ENCODE measurements at regions not wholly inside any gene's neighbourhood (a gene's known extent, or its start where the extent isn't known, plus 50 kb on each side); places are given as distances from the start of the nearest gene placed in this dataset.

GRCh38 chr22:47433627-47434026 is 671.2 kb downstream of the TBC1D22A start:
- TF ChIP-seq CTCF (conservative IDR thresholded peaks at IDR 0.05; ENCODE audit: low read depth, low read length), result no peak
- DNase-seq (ENCODE audit: low read depth), result no peak
- H3K4me3 ChIP-seq (ENCODE audit: low read depth, low read length), result no peak overlapping the region

GRCh38 chr22:47432683-47433082 is 670.2 kb downstream of the TBC1D22A start:
- no peak for TF ChIP-seq CTCF (conservative IDR thresholded peaks at IDR 0.05; ENCODE audit: low read depth, low read length)
- DNase-seq (ENCODE audit: low read depth), result no peak
- H3K4me3 ChIP-seq (ENCODE audit: low read depth, low read length), result no peak overlapping the region

- no peak for TF ChIP-seq CTCF (conservative IDR thresholded peaks at IDR 0.05; ENCODE audit: low read depth, low read length)
- DNase-seq (ENCODE audit: low read depth), result no peak
- no peak overlapping the region for H3K4me3 ChIP-seq (ENCODE audit: low read depth, low read length)
Measured at GRCh38 chr22:47423861-47424820, 661.7 kb downstream of the TBC1D22A start.

GRCh38 chr22:47423266-47423665 is 660.8 kb downstream of the TBC1D22A start:
- no peak for DNase-seq (ENCODE audit: low read depth)
- TF ChIP-seq CTCF (conservative IDR thresholded peaks at IDR 0.05; ENCODE audit: low read depth, low read length), result no peak
- no peak overlapping the region for H3K4me3 ChIP-seq (ENCODE audit: low read depth, low read length)

- no peak overlapping the region for H3K4me3 ChIP-seq (ENCODE audit: low read depth, low read length)
- no peak for DNase-seq (ENCODE audit: low read depth)
- no peak for TF ChIP-seq CTCF (conservative IDR thresholded peaks at IDR 0.05; ENCODE audit: low read depth, low read length)
Measured at GRCh38 chr22:47422736-47423135, 660.3 kb downstream of the TBC1D22A start.

GRCh38 chr22:47421846-47422245 is 659.4 kb downstream of the TBC1D22A start:
- no peak overlapping the region for H3K4me3 ChIP-seq (ENCODE audit: low read depth, low read length)
- DNase-seq (ENCODE audit: low read depth), result no peak
- TF ChIP-seq CTCF (conservative IDR thresholded peaks at IDR 0.05; ENCODE audit: low read depth, low read length), result no peak

- DNase-seq (ENCODE audit: low read depth), result no peak
- TF ChIP-seq CTCF (conservative IDR thresholded peaks at IDR 0.05; ENCODE audit: low read depth, low read length), result no peak
Measured at GRCh38 chr22:47420211-47420610, 657.8 kb downstream of the TBC1D22A start.

More at GRCh38 chr22:47420211-47420610, 657.8 kb downstream of the TBC1D22A start:
- no peak overlapping the region for H3K4me3 ChIP-seq (ENCODE audit: low read depth, low read length)
